ENCODE measurements at regions not wholly inside any gene's neighbourhood (a gene's known extent, or its start where the extent isn't known, plus 50 kb on each side); places are given as distances from the start of the nearest gene placed in this dataset.

- WGBS, 2 donors: 77 to 83% methylated on average over 6 of the region's 6 CpGs
- no peak for DNase-seq
- TF ChIP-seq EP300 (IDR thresholded peaks at IDR 0.05) (no peak), POLR2AphosphoS5 (IDR thresholded peaks at IDR 0.05) (no peak), POLR2A (IDR thresholded peaks at IDR 0.05) (no peak), CTCF (IDR thresholded peaks at IDR 0.05) (no peak)
- Histone ChIP-seq H3K27me3 (no peaks in the 10 kb centered on the region), H3K27ac (no peak overlapping the region), H3K36me3 (no peaks in the 10 kb centered on the region), H3K4me1 (no peaks in the 10 kb centered on the region), H3K4me3 (no peak overlapping the region), H3K9me3 (no peaks in the 10 kb centered on the region)
- intact Hi-C loops (cut with DNase I): no loop called here
Observed at GRCh38 chr2:167480232-167480985, 592.1 kb downstream of the XIRP2 start.

GRCh38 chr2:167478196-167478595 is 589.9 kb downstream of the XIRP2 start:
- intact Hi-C loops (cut with DNase I): no loop called here
- H3K36me3 ChIP-seq: no peaks in the 10 kb centered on the region
- DNase-seq: no peak
- H3K4me3 ChIP-seq: no peak overlapping the region
- WGBS, 2 donors: 87 to 90% methylated on average over 3 of the region's 3 CpGs
- H3K4me1 ChIP-seq: no peaks in the 10 kb centered on the region
- no peak for TF ChIP-seq CTCF (IDR thresholded peaks at IDR 0.05)
- no peak for TF ChIP-seq POLR2AphosphoS5 (IDR thresholded peaks at IDR 0.05)
- TF ChIP-seq EP300 (IDR thresholded peaks at IDR 0.05): no peak
- no peak for TF ChIP-seq POLR2A (IDR thresholded peaks at IDR 0.05)
- no peaks in the 10 kb centered on the region for H3K9me3 ChIP-seq
- H3K27me3 ChIP-seq: no peaks in the 10 kb centered on the region
- H3K27ac ChIP-seq: no peak overlapping the region

GRCh38 chr2:167475791-167476190 is 587.5 kb downstream of the XIRP2 start:
- intact Hi-C loops (cut with DNase I): no loop called here
- H3K36me3 ChIP-seq: no peaks in the 10 kb centered on the region
- DNase-seq: no peak
- no peaks in the 10 kb centered on the region for H3K27me3 ChIP-seq
- no peaks in the 10 kb centered on the region for H3K4me1 ChIP-seq
- no peak overlapping the region for H3K4me3 ChIP-seq
- TF ChIP-seq EP300 (IDR thresholded peaks at IDR 0.05): no peak
- no peak for TF ChIP-seq CTCF (IDR thresholded peaks at IDR 0.05)
- TF ChIP-seq POLR2AphosphoS5 (IDR thresholded peaks at IDR 0.05): no peak
- TF ChIP-seq POLR2A (IDR thresholded peaks at IDR 0.05): no peak
- no peak overlapping the region for H3K27ac ChIP-seq
- 64 to 73% methylated on average over 2 of the region's 2 CpGs for WGBS, 2 donors
- H3K9me3 ChIP-seq: no peaks in the 10 kb centered on the region

GRCh38 chr2:167471734-167472133 is 583.5 kb downstream of the XIRP2 start:
- TF ChIP-seq CTCF (IDR thresholded peaks at IDR 0.05): no peak
- no peak for TF ChIP-seq EP300 (IDR thresholded peaks at IDR 0.05)
- no peak for TF ChIP-seq POLR2A (IDR thresholded peaks at IDR 0.05)
- TF ChIP-seq POLR2AphosphoS5 (IDR thresholded peaks at IDR 0.05): no peak
- Histone ChIP-seq H3K27ac (no peak overlapping the region), H3K27me3 (no peaks in the 10 kb centered on the region), H3K9me3 (no peaks in the 10 kb centered on the region), H3K36me3 (no peaks in the 10 kb centered on the region), H3K4me3 (no peak overlapping the region), H3K4me1 (no peaks in the 10 kb centered on the region)
- DNase-seq: no peak
- intact Hi-C loops (cut with DNase I): no loop called here

- intact Hi-C loops (cut with DNase I): no loop called here
- Histone ChIP-seq H3K4me1 (no peaks in the 10 kb centered on the region), H3K36me3 (no peaks in the 10 kb centered on the region), H3K27ac (no peak overlapping the region), H3K4me3 (no peak overlapping the region), H3K27me3 (no peaks in the 10 kb centered on the region), H3K9me3 (no peaks in the 10 kb centered on the region)
- TF ChIP-seq POLR2A (IDR thresholded peaks at IDR 0.05): no peak
- TF ChIP-seq EP300 (IDR thresholded peaks at IDR 0.05): no peak
- TF ChIP-seq CTCF (IDR thresholded peaks at IDR 0.05): no peak
- TF ChIP-seq POLR2AphosphoS5 (IDR thresholded peaks at IDR 0.05): no peak
- DNase-seq: no peak
Observed at GRCh38 chr2:167471332-167471731, 583.1 kb downstream of the XIRP2 start.
